ENCODE measurements at regions not wholly inside any gene's neighbourhood (a gene's known extent, or its start where the extent isn't known, plus 50 kb on each side); places are given as distances from the start of the nearest gene placed in this dataset.

DNA sequence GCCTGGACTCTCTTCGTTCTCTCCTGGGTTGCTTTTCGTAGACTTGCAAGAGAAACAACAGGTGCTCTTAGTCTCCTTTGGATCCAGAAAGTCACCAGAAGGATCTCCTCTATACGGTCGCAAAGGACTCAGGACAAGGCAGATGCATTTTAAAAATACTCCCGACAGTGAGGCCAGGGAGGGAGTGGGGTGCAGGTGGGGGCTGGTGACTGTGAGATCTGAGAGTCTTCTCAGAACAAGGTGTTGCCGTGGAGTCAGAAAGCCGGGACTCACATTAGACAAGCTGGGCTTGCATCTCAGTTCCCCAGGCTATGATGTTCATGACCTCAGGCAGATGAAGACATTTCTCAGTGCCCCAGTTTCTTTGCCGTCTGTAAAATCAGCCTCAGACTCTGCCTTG lies 507.2 kb downstream of the TCERG1L start:
- TF ChIP-seq, protein P1, sequence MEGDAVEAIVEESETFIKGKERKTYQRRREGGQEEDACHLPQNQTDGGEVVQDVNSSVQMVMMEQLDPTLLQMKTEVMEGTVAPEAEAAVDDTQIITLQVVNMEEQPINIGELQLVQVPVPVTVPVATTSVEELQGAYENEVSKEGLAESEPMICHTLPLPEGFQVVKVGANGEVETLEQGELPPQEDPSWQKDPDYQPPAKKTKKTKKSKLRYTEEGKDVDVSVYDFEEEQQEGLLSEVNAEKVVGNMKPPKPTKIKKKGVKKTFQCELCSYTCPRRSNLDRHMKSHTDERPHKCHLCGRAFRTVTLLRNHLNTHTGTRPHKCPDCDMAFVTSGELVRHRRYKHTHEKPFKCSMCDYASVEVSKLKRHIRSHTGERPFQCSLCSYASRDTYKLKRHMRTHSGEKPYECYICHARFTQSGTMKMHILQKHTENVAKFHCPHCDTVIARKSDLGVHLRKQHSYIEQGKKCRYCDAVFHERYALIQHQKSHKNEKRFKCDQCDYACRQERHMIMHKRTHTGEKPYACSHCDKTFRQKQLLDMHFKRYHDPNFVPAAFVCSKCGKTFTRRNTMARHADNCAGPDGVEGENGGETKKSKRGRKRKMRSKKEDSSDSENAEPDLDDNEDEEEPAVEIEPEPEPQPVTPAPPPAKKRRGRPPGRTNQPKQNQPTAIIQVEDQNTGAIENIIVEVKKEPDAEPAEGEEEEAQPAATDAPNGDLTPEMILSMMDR (conservative IDR thresholded peaks at IDR 0.05), result no peak
- no peaks in the 10 kb centered on the region for H3K27me3 Mint-ChIP-seq (ENCODE audit: low read depth)
- peaks cover 2% of the 10 kb centered on the region for H3K9me3 Mint-ChIP-seq
- no peaks in the 10 kb centered on the region for H3K36me3 Mint-ChIP-seq (ENCODE audit: low read depth)
- no peak overlapping the region for H3K4me3 Mint-ChIP-seq
- no peak overlapping the region for H3K27ac Mint-ChIP-seq (ENCODE audit: unreplicated experiment)
- no peaks in the 10 kb centered on the region for H3K4me1 Mint-ChIP-seq
- no peak for DNase-seq (ENCODE audit: low read depth, low spot score)

DNA sequence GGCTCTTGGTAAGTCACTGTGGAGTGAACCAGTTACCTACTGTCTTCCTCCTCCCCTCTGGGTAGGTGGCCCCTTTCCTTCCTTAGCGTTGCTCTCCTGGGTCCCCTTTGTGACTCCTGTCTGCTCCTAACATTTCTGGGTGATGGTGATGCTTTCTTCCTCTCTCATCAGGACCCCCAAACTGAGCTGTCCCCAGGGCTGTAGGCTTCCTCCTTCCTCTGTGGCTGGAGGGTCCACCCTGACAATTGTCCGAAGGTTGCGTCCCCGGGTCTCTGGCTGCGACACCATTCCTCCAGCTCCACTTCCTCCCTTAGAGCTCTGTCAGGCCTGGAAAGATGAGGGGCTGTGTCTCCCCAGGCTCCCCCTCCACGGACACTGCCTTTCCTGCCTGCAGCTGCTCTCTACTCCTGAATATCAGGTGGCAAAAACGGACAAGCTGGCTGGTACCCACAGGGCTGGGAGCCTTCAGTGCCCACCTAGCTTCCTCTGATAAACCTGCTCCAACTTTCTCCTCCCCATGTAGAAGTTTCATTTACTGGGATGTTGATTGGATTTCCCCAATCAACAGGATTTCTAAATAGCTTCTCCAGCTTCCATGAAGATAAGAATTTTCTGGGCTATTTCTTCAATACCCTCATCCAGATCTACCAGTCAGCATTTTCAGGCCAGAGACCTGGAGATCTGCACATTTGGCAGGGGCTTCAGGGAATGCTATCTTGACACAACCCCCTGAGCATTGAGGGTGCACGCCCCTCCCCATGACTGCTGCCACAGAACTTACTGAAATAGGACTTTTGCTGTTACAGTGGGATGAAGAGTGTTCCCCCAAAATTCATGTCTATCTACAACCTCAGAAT lies 506.5 kb downstream of the TCERG1L start:
- H3K9me3 Mint-ChIP-seq, result peaks cover 2% of the 10 kb centered on the region
- no peak overlapping the region for H3K27ac Mint-ChIP-seq (ENCODE audit: unreplicated experiment)
- TF ChIP-seq, protein P1 (conservative IDR thresholded peaks at IDR 0.05), result no peak
- H3K4me3 Mint-ChIP-seq, result no peak overlapping the region
- H3K27me3 Mint-ChIP-seq (ENCODE audit: low read depth), result no peaks in the 10 kb centered on the region
- H3K4me1 Mint-ChIP-seq, result no peaks in the 10 kb centered on the region
- H3K36me3 Mint-ChIP-seq (ENCODE audit: low read depth), result no peaks in the 10 kb centered on the region
- no peak for DNase-seq (ENCODE audit: low read depth, low spot score)

DNA sequence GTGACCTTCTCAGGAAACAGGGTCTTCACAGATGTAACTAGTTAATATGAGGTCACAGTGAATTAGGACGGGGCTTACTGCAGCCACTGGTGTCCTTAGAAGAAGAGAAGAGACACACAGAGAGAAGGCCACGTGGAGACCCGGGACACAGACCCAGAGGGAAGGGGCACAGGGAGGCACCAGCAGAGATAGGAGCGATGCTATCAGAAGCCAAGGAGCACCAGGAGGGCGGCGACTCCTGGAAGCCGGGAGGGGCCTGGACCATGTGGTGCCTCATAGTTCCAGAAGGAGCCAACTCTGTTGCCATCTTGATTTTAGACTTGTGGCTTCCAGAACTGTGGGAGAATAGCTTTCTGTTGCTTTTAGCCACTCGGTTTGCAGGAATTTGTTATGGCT lies 505.9 kb downstream of the TCERG1L start:
- Mint-ChIP-seq H3K4me3 (no peak overlapping the region), H3K36me3 (ENCODE audit: low read depth) (no peaks in the 10 kb centered on the region), H3K4me1 (no peaks in the 10 kb centered on the region), H3K27ac (ENCODE audit: unreplicated experiment) (no peak overlapping the region), H3K9me3 (peaks cover 2% of the 10 kb centered on the region), H3K27me3 (ENCODE audit: low read depth) (no peaks in the 10 kb centered on the region)
- TF ChIP-seq, protein P1 (conservative IDR thresholded peaks at IDR 0.05), result no peak
- DNase-seq (ENCODE audit: low read depth, low spot score), result no peak

DNA sequence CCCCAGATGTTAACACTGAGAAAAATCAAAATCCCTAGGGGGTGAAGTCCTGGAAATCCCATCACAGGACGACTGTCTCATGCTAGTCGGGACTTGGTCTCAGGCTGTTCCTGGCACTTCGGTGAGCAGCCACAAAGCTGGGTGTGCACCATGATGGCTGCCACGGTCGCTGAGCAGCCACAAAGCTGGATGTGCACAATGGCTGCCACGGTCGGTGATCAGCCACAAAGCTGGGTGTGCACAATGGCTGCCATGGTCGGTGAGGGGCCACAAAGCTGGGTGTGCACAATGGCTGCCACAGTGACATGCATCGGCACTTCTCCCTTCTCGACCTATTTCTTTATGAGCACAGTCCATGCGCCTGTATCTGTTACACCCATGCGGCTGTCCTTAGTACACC lies 505.1 kb downstream of the TCERG1L start:
- peaks cover 2% of the 10 kb centered on the region for H3K9me3 Mint-ChIP-seq
- H3K27me3 Mint-ChIP-seq (ENCODE audit: low read depth), result no peaks in the 10 kb centered on the region
- H3K27ac Mint-ChIP-seq (ENCODE audit: unreplicated experiment), result no peak overlapping the region
- TF ChIP-seq, protein P1 (conservative IDR thresholded peaks at IDR 0.05), result no peak
- no peaks in the 10 kb centered on the region for H3K36me3 Mint-ChIP-seq (ENCODE audit: low read depth)
- no peak for DNase-seq (ENCODE audit: low read depth, low spot score)
- no peaks in the 10 kb centered on the region for H3K4me1 Mint-ChIP-seq
- no peak overlapping the region for H3K4me3 Mint-ChIP-seq

DNA sequence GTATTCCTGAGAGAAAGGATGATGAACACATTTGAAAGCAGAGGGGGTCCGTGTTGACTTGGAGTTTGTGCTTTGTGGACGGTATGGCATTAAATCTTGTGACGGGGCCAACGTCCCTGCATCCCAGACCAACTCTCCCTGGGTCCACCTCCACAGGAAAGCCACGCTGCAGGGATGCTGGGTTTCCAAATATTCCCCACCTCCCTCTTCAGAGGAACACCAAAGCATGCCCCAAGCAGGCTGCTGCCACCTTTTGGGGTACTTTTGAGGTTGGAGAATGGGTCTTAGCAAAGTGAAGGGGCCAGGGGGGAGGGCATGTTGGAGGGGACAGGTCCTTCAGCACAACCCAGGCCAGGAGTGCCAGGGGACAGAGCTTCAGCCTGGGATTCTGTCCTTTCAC lies 504.4 kb downstream of the TCERG1L start:
- no peaks in the 10 kb centered on the region for H3K36me3 Mint-ChIP-seq (ENCODE audit: low read depth)
- no peak for DNase-seq (ENCODE audit: low read depth, low spot score)
- H3K4me3 Mint-ChIP-seq, result no peak overlapping the region
- peaks cover 2% of the 10 kb centered on the region for H3K9me3 Mint-ChIP-seq
- H3K27ac Mint-ChIP-seq (ENCODE audit: unreplicated experiment), result no peak overlapping the region
- no peaks in the 10 kb centered on the region for H3K4me1 Mint-ChIP-seq
- H3K27me3 Mint-ChIP-seq (ENCODE audit: low read depth), result no peaks in the 10 kb centered on the region
- TF ChIP-seq, protein P1 (conservative IDR thresholded peaks at IDR 0.05), result no peak

All from neural crest cell (in vitro differentiated cells).